H1 (cell line): ENCODE measurements at regions not wholly inside any gene's neighbourhood (a gene's known extent, or its start where the extent isn't known, plus 50 kb on each side); places are given as distances from the start of the nearest gene placed in this dataset.

Experiments
- BACH1 ChIP-seq: IDR thresholded peaks from 2 replicates; pipeline ENCODE4 v1.6.1; 2012; ENCODE audit warnings: low read length, improper control_type of control experiment
- RXRA ChIP-seq: IDR thresholded peaks from 2 replicates; pipeline ENCODE4 v1.6.1; 2011; ENCODE audit warnings: low read depth, mild to moderate bottlenecking, low read length, moderate library complexity; ENCODE audit not compliant: insufficient read depth
- TAF1 ChIP-seq: IDR thresholded peaks from 2 replicates; pipeline ENCODE4 v1.6.1; 2011; ENCODE audit warnings: mild to moderate bottlenecking, low read depth, low read length
- TF ChIP-seq, protein P1 (sequence below): fragments of 300-600 bp; sonication (generic); IDR thresholded peaks from 2 replicates; pipeline ENCODE4 v1.7.1; 2012; ENCODE audit warnings: low read length, moderate library complexity, mild to moderate bottlenecking, inconsistent platforms; ENCODE audit not compliant: insufficient replicate concordance

DNA sequence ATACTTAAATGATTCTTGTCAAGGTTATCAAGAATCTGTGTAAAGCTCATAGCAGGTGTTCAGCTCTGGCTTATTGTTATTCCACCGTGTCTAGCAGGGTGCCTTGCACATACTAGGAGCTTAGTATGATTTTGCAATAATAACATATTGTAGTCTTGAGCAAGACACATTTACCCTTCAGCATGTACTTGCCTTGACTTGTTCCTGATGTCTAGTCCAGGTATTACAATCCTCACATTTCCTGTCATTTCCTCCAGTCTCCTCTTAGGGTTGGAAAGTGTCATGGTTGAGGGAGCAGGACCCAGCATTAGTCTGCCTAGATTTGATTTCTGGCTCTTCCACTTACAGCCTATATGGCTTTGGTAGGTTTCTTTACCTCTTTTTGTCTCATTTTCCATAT, 246.1 kb downstream of the RAD51AP2 start (continued):
- TF ChIP-seq RXRA (no peak), TAF1 (no peak), BACH1 (no peak)
- TF ChIP-seq, protein P1, sequence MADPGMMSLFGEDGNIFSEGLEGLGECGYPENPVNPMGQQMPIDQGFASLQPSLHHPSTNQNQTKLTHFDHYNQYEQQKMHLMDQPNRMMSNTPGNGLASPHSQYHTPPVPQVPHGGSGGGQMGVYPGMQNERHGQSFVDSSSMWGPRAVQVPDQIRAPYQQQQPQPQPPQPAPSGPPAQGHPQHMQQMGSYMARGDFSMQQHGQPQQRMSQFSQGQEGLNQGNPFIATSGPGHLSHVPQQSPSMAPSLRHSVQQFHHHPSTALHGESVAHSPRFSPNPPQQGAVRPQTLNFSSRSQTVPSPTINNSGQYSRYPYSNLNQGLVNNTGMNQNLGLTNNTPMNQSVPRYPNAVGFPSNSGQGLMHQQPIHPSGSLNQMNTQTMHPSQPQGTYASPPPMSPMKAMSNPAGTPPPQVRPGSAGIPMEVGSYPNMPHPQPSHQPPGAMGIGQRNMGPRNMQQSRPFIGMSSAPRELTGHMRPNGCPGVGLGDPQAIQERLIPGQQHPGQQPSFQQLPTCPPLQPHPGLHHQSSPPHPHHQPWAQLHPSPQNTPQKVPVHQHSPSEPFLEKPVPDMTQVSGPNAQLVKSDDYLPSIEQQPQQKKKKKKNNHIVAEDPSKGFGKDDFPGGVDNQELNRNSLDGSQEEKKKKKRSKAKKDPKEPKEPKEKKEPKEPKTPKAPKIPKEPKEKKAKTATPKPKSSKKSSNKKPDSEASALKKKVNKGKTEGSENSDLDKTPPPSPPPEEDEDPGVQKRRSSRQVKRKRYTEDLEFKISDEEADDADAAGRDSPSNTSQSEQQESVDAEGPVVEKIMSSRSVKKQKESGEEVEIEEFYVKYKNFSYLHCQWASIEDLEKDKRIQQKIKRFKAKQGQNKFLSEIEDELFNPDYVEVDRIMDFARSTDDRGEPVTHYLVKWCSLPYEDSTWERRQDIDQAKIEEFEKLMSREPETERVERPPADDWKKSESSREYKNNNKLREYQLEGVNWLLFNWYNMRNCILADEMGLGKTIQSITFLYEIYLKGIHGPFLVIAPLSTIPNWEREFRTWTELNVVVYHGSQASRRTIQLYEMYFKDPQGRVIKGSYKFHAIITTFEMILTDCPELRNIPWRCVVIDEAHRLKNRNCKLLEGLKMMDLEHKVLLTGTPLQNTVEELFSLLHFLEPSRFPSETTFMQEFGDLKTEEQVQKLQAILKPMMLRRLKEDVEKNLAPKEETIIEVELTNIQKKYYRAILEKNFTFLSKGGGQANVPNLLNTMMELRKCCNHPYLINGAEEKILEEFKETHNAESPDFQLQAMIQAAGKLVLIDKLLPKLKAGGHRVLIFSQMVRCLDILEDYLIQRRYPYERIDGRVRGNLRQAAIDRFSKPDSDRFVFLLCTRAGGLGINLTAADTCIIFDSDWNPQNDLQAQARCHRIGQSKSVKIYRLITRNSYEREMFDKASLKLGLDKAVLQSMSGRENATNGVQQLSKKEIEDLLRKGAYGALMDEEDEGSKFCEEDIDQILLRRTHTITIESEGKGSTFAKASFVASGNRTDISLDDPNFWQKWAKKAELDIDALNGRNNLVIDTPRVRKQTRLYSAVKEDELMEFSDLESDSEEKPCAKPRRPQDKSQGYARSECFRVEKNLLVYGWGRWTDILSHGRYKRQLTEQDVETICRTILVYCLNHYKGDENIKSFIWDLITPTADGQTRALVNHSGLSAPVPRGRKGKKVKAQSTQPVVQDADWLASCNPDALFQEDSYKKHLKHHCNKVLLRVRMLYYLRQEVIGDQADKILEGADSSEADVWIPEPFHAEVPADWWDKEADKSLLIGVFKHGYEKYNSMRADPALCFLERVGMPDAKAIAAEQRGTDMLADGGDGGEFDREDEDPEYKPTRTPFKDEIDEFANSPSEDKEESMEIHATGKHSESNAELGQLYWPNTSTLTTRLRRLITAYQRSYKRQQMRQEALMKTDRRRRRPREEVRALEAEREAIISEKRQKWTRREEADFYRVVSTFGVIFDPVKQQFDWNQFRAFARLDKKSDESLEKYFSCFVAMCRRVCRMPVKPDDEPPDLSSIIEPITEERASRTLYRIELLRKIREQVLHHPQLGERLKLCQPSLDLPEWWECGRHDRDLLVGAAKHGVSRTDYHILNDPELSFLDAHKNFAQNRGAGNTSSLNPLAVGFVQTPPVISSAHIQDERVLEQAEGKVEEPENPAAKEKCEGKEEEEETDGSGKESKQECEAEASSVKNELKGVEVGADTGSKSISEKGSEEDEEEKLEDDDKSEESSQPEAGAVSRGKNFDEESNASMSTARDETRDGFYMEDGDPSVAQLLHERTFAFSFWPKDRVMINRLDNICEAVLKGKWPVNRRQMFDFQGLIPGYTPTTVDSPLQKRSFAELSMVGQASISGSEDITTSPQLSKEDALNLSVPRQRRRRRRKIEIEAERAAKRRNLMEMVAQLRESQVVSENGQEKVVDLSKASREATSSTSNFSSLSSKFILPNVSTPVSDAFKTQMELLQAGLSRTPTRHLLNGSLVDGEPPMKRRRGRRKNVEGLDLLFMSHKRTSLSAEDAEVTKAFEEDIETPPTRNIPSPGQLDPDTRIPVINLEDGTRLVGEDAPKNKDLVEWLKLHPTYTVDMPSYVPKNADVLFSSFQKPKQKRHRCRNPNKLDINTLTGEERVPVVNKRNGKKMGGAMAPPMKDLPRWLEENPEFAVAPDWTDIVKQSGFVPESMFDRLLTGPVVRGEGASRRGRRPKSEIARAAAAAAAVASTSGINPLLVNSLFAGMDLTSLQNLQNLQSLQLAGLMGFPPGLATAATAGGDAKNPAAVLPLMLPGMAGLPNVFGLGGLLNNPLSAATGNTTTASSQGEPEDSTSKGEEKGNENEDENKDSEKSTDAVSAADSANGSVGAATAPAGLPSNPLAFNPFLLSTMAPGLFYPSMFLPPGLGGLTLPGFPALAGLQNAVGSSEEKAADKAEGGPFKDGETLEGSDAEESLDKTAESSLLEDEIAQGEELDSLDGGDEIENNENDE: no peak
- TF ChIP-seq, all 59 proteins: peak for 0
